Skeletal muscle tissue (tissue), 3 donors: ENCODE measurements at regions not wholly inside any gene's neighbourhood (a gene's known extent, or its start where the extent isn't known, plus 50 kb on each side); places are given as distances from the start of the nearest gene placed in this dataset.

ENCODE experiments used
- H3K27ac ChIP-seq: one replicate; pipeline ENCODE4 v1.7.0; 2013; ENCODE audit warnings: mild to moderate bottlenecking, low read depth, low read length, inconsistent platforms
- H3K27me3 ChIP-seq, 3 donors: one replicate each; pipeline ENCODE4 v1.7.0; 2013; ENCODE audit warnings: low read length in 3 of 3; ENCODE audit not compliant: control insufficient read depth in 3 of 3, insufficient read depth in 3 of 3
- H3K36me3 ChIP-seq, 3 donors: one replicate each; pipeline ENCODE4 v1.7.0; 2013; ENCODE audit warnings: low read length in 3 of 3; ENCODE audit not compliant: control insufficient read depth in 3 of 3, insufficient read depth in 3 of 3
- H3K4me1 ChIP-seq, 3 donors: one replicate each; pipeline ENCODE4 v1.7.0; 2013; ENCODE audit warnings: low read length in 3 of 3, mild to moderate bottlenecking in 3 of 3; ENCODE audit not compliant: control insufficient read depth in 3 of 3, insufficient read depth in 3 of 3
- H3K4me3 ChIP-seq, 3 donors: one replicate each; pipeline ENCODE4 v1.7.0; 2013; ENCODE audit warnings: low read length in 3 of 3
- H3K9ac ChIP-seq, 3 donors: one replicate each; pipeline ENCODE4 v1.7.0; 2013; ENCODE audit warnings: low read length in 3 of 3, mild to moderate bottlenecking in 3 of 3, moderate library complexity in 2 of 3, low read depth in 1 of 3
- H3K9me3 ChIP-seq, 3 donors: one replicate each; pipeline ENCODE4 v1.7.0; 2013; ENCODE audit warnings: low read length in 3 of 3; ENCODE audit not compliant: control insufficient read depth in 3 of 3
- donor health status: Osteomylitis.

DNA sequence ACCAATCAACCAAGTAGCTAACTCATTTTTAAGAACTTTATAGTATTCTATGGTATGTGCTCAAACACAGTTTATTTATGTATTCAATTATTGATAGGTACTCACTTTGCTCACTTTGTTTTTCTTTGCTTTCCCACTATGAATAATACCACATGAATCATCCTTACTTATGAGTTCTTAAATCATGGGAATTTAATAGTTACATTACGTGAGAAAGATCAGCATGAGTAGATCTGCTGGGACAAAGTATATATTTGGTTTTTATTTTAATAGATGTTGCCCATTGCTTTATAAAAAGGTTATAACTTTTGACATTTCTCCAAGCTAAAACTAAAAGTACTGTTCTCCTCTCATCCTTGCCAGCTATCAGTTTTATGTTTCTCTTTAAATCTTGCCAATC lies 390.7 kb downstream of the LRATD1 start:
- no peak overlapping the region for H3K9ac ChIP-seq
- H3K9me3 ChIP-seq = no peaks in the 10 kb centered on the region
- no peaks in the 10 kb centered on the region for H3K27me3 ChIP-seq
- H3K4me1 ChIP-seq = no peaks in the 10 kb centered on the region
- H3K4me3 ChIP-seq = no peak overlapping the region
- no peak overlapping the region for H3K27ac ChIP-seq
- H3K36me3 ChIP-seq = no peaks in the 10 kb centered on the region

DNA sequence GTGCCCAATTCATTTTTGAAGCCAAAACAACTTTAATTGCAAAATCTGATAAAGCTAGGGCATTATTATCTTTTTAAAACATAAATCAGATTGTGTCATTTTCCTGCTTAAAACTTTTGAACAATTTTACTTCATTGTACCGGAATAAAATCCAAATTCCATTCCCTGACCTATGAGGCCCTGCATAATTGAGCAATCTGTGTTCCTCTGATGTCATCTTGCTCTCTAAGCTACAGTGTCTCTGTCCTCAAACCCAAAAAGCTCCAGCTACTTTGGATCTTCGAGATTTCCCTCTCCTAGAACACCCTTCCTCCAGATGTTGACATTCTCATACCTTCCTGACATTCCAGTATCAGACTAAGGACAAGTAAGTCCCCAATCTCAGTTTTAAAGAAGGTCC lies 395.9 kb downstream of the LRATD1 start:
- Histone ChIP-seq H3K36me3 (no peaks in the 10 kb centered on the region), H3K4me1 (no peaks in the 10 kb centered on the region), H3K9me3 (no peaks in the 10 kb centered on the region), H3K27me3 (no peaks in the 10 kb centered on the region), H3K4me3 (no peak overlapping the region), H3K9ac (no peak overlapping the region), H3K27ac (no peak overlapping the region)

DNA sequence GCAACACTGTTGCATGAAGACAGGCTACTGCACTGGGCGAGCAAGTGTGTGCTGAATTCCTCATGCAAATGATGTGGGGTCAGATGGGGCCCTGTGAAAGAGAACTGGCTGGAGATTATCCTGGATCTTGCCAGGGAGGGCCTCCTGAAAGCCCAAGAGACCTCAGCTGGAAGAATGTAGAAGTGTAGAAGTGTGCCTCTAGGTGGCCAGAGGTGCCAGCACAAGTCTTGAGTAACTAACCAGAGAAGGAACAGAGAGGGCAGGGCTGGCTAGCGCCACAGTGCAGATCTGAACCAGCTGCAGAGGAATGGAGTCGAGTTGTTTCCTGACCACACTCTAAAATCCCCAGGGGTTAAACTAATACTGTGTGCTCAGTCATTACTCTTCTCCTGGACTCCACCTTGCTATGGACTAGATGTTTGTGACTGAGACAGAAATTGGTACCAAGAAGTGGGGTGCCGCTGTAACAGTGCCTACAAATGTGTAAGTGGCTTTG lies 399.3 kb downstream of the LRATD1 start:
- H3K9me3 ChIP-seq = no peaks in the 10 kb centered on the region
- H3K9ac ChIP-seq = no peak overlapping the region
- H3K4me3 ChIP-seq = no peak overlapping the region
- H3K27me3 ChIP-seq = no peaks in the 10 kb centered on the region
- H3K4me1 ChIP-seq = no peaks in the 10 kb centered on the region
- H3K27ac ChIP-seq = no peak overlapping the region
- H3K36me3 ChIP-seq = no peaks in the 10 kb centered on the region

DNA sequence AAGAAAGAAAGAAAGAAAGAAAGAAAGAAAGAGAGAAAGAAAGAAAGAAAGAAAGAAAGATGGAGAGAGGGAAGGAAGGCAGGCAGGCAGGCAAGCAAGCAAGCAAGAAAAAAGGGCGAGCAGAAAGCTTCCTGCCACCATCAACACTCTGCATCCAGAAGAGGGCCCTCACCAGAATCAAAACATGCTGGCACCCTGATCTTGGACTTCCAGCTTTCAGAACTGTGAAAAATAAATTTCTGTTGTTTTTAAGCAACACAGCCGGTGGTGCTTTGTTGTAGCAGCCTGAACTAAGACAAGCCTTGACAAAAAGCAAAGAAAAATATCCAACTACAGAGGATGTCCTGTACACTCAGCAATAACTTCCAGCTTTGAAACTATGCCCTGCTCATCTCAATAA lies 401.7 kb downstream of the LRATD1 start:
- Histone ChIP-seq H3K9me3 (no peaks in the 10 kb centered on the region), H3K4me3 (no peak overlapping the region), H3K36me3 (no peaks in the 10 kb centered on the region), H3K27ac (no peak overlapping the region), H3K9ac (no peak overlapping the region), H3K27me3 (no peaks in the 10 kb centered on the region), H3K4me1 (no peaks in the 10 kb centered on the region)

DNA sequence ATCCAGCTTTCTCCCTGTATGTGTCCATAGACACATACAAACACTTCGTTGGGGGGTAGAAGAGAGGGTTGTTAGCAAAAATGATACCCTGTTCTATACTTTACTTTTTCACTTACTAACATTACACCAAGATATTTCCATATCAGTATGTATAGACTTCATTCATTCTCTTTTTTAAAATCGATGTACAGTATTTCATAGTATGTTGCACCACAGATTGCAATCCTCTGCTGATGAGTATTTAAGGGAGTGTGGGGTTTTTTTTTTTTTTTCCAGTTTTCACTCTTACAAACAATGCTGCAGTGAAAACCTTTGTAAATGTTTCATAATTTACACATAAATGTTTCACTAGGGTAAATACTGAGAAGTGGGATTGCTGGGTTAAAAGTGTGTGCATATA lies 402.3 kb downstream of the LRATD1 start:
- no peaks in the 10 kb centered on the region for H3K9me3 ChIP-seq
- no peaks in the 10 kb centered on the region for H3K36me3 ChIP-seq
- no peak overlapping the region for H3K9ac ChIP-seq
- H3K4me1 ChIP-seq = no peaks in the 10 kb centered on the region
- no peak overlapping the region for H3K27ac ChIP-seq
- H3K27me3 ChIP-seq = no peaks in the 10 kb centered on the region
- no peak overlapping the region for H3K4me3 ChIP-seq

DNA sequence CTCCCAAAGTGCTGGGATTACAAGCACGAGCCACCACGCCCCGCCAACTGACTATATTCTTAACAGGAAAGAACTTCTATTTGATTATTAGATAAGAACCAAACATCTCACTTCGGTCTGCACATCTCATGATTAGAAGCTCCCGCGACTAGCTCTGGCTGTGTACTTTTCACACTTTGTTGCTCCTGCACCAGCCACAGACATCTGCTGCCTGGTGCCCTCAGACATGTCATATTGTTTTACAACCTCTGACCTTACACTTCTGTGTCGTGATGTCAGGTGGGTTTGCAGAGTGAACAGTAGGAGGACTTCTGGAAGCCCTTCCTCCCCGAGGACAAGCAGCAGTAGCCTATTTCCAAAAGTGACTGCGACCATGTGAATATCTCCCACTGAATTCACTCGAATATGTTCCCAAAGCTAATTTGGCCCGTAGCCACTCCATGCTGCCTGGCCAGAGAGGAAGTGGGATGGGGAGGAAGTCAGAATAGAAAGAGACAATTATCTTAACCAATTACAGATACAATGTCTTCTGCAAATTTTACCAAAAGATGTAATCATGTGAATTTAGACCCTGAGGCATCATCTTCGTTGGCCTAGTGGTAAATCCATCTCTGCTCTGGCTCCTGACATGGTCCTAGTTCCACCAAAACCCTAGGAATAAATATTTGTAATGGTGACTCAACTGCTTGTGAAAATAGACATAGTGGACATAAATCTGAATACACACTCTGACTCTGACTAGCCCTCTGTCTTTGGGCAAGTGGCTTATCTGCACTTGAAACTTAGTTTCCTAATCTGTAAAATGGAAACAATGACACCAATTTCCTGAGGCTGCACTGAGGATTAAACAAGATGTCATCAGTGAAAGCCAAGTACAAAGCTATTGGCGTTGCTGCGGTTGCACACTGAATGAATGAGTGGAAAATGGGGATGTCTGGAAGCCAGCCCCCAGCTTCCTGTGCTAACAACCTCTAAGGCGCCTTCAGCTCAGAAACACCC lies 406.1 kb downstream of the LRATD1 start:
- no peak overlapping the region for H3K4me3 ChIP-seq
- H3K9ac ChIP-seq = no peak overlapping the region
- no peaks in the 10 kb centered on the region for H3K9me3 ChIP-seq
- H3K27ac ChIP-seq = no peak overlapping the region
- no peaks in the 10 kb centered on the region for H3K36me3 ChIP-seq
- peaks cover 0 to 2% (median 0%) of the 10 kb centered on the region in 3 donors for H3K4me1 ChIP-seq
- no peaks in the 10 kb centered on the region for H3K27me3 ChIP-seq

DNA sequence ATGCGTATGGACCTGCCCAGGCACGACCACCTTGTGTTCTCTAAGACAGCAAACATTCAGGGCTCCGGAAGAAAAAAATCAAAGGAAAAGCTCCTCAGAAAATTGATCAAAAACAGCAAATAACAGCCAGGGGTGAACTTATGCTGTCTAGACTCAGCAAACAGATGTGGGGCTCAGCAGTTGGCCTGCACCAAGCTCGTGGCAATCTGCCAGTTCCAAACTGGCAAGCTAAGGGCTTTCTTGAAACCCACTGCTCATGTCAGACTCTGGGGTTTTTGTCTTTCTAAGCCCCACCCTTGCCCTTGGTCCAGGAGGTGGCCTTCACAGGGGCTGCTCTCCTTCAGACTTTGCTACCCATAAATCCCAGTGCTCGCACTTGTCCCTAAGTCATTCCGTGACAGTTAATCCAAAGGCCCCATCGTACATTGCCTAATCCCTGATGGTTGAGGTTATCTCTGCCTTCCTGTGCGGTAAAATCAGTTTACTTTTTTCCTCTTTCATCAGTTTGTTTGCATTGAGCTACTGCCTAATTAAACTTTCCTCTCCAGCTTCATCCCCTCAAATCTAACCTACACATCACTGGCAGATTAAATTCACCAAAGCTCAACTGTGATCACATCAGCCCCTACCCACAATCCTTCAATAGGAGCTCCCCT lies 408.0 kb downstream of the LRATD1 start:
- H3K36me3 ChIP-seq = no peaks in the 10 kb centered on the region
- H3K27ac ChIP-seq = no peak overlapping the region
- H3K4me3 ChIP-seq = no peak overlapping the region
- H3K27me3 ChIP-seq = no peaks in the 10 kb centered on the region
- peaks cover 0 to 2% (median 0%) of the 10 kb centered on the region in 3 donors for H3K4me1 ChIP-seq
- H3K9ac ChIP-seq = no peak overlapping the region
- no peaks in the 10 kb centered on the region for H3K9me3 ChIP-seq

DNA sequence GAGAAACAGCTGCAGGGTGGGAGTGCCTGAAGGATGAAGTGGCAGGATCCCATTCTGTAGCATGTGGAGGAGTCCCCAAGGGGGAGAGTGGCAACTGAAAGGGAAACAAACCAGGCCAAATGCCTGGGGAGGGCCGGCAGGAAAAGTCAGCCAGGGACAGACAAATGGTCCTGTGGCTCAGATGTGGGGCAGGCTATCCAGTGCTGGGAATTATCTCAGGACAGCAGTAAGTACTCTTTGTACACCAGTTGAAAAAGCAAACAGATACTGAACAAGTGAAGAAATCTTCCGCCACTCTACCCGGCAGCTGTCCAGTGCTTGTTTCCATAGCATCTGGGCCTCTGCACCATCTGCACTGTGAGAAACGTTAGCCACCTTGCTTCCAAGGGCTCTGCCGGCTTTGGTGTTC lies 408.9 kb downstream of the LRATD1 start:
- H3K4me1 ChIP-seq = peaks cover 0 to 2% (median 0%) of the 10 kb centered on the region in 3 donors
- no peak overlapping the region for H3K4me3 ChIP-seq
- H3K36me3 ChIP-seq = no peaks in the 10 kb centered on the region
- H3K9me3 ChIP-seq = no peaks in the 10 kb centered on the region
- H3K27me3 ChIP-seq = no peaks in the 10 kb centered on the region
- H3K9ac ChIP-seq = no peak overlapping the region
- H3K27ac ChIP-seq = no peak overlapping the region

DNA sequence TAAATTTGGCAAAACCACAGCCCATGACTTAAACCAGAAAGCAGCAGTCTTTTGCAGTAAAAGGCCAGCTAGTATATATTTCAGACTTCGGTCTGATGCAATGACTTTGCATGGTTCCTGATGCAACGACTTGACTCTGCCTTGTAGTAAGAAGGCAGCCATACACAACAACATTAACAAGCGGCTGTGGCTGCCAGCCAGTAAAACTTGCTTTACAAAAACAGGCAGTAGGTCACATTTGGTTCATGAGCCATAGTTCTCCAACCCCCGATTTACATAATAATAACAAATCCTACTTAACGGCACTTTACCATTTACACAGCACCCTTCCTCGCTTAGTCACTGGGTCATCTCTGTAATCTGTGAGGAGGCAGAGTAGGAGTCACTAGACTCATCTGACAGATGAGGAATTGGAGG lies 410.3 kb downstream of the LRATD1 start:
- peaks cover 0 to 2% (median 0%) of the 10 kb centered on the region in 3 donors for H3K4me1 ChIP-seq
- H3K36me3 ChIP-seq = no peaks in the 10 kb centered on the region
- H3K9me3 ChIP-seq = no peaks in the 10 kb centered on the region
- no peak overlapping the region for H3K27ac ChIP-seq
- H3K9ac ChIP-seq = no peak overlapping the region
- no peak overlapping the region for H3K4me3 ChIP-seq
- H3K27me3 ChIP-seq = no peaks in the 10 kb centered on the region
